ENCODE measurements at regions not wholly inside any gene's neighbourhood (a gene's known extent, or its start where the extent isn't known, plus 50 kb on each side); places are given as distances from the start of the nearest gene placed in this dataset.

DNA sequence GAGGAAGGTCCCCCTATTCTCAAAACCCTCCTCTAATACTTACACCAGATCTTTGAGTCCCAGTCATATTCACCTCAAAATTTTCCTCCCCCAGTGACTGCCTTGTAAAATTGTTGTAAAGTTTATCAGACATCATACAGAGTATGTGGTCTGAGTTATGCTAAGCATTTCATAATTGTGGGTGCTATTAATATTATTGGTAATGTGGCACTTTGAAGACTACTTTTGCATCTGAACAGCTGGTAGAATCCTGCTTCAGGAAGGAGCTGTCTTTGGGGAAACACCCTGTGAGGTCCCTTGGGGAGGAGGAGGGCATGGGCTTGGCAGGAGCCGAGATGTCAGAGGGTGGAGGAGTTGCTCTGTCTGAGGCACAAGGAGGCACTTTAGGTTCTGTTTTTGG, 164.9 kb upstream of the ZNF618 start:
- Histone ChIP-seq H4K20me1 (ENCODE audit: control insufficient read depth, extremely low read depth, insufficient read depth, low read length) (no peaks in the 10 kb centered on the region), H3K27me3 (ENCODE audit: control insufficient read depth, insufficient read depth, low read length) (no peaks in the 10 kb centered on the region), H3K79me2 (ENCODE audit: control insufficient read depth, insufficient read depth, low read length) (no peaks in the 10 kb centered on the region), H3K9me3 (ENCODE audit: control insufficient read depth, insufficient read depth, low read depth, low read length) (no peaks in the 10 kb centered on the region), H3K36me3 (ENCODE audit: control insufficient read depth, insufficient read depth, low read length) (no peaks in the 10 kb centered on the region), H3K4me3 (replicated peaks in 1 of 4; ENCODE audit: control extremely low read depth in 1 of 4, insufficient read depth in 1 of 4, low read depth in 3 of 4, low read length in 4 of 4) (no peak overlapping the region), H2AFZ (ENCODE audit: low read length) (no peak overlapping the region), H3K4me1 (ENCODE audit: control insufficient read depth, extremely low read depth, insufficient read depth, low read length) (no peaks in the 10 kb centered on the region), H3K27ac (ENCODE audit: insufficient read depth, low read length) (no peak overlapping the region), H3K4me2 (ENCODE audit: extremely low read depth, insufficient read depth, low read length) (no peak overlapping the region), H3K9ac (ENCODE audit: insufficient read depth, low read length) (no peak overlapping the region)
- no peak for DNase-seq (ENCODE audit: low read depth in 2 of 2)
- TF ChIP-seq, protein P1, sequence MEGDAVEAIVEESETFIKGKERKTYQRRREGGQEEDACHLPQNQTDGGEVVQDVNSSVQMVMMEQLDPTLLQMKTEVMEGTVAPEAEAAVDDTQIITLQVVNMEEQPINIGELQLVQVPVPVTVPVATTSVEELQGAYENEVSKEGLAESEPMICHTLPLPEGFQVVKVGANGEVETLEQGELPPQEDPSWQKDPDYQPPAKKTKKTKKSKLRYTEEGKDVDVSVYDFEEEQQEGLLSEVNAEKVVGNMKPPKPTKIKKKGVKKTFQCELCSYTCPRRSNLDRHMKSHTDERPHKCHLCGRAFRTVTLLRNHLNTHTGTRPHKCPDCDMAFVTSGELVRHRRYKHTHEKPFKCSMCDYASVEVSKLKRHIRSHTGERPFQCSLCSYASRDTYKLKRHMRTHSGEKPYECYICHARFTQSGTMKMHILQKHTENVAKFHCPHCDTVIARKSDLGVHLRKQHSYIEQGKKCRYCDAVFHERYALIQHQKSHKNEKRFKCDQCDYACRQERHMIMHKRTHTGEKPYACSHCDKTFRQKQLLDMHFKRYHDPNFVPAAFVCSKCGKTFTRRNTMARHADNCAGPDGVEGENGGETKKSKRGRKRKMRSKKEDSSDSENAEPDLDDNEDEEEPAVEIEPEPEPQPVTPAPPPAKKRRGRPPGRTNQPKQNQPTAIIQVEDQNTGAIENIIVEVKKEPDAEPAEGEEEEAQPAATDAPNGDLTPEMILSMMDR (conservative IDR thresholded peaks at IDR 0.05 in 1 of 2, IDR thresholded peaks at IDR 0.05 in 1 of 2; ENCODE audit: low read depth in 1 of 2, low read length in 2 of 2) = no peak
- no peak for TF ChIP-seq EZH2 (IDR thresholded peaks at IDR 0.05; ENCODE audit: low read length, missing control alignments)

DNA sequence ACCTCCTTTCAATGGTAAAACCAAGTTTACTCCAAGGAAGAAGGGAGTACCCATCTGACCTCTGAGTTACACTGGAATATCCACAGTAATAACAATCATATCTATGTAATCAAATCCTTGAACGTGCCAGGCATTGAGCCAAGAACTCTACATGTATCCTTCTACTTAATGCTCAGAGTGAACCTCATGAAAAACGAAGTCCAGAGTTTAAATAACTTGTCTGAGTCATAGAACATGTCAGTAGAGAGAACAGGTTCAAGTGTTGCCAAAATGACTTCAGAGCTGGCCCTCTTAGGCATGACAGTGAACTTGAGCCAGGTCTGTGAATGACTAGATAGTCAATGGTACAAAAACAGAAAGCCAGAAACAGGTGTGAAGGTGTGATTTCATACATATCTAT, 164.1 kb upstream of the ZNF618 start:
- no peaks in the 10 kb centered on the region for H3K4me1 ChIP-seq (ENCODE audit: control insufficient read depth, extremely low read depth, insufficient read depth, low read length)
- H3K4me2 ChIP-seq (ENCODE audit: extremely low read depth, insufficient read depth, low read length) = no peak overlapping the region
- H3K9me3 ChIP-seq (ENCODE audit: control insufficient read depth, insufficient read depth, low read depth, low read length) = no peaks in the 10 kb centered on the region
- DNase-seq (ENCODE audit: low read depth in 2 of 2) = peak; percentile 53 to 86
- no peak overlapping the region for H3K27ac ChIP-seq (ENCODE audit: insufficient read depth, low read length)
- H3K4me3 ChIP-seq (replicated peaks in 1 of 4; ENCODE audit: control extremely low read depth in 1 of 4, insufficient read depth in 1 of 4, low read depth in 3 of 4, low read length in 4 of 4) = no peak overlapping the region
- H4K20me1 ChIP-seq (ENCODE audit: control insufficient read depth, extremely low read depth, insufficient read depth, low read length) = no peaks in the 10 kb centered on the region
- no peaks in the 10 kb centered on the region for H3K27me3 ChIP-seq (ENCODE audit: control insufficient read depth, insufficient read depth, low read length)
- no peak overlapping the region for H3K9ac ChIP-seq (ENCODE audit: insufficient read depth, low read length)
- no peak for TF ChIP-seq EZH2 (IDR thresholded peaks at IDR 0.05; ENCODE audit: low read length, missing control alignments)
- TF ChIP-seq, protein P1 (conservative IDR thresholded peaks at IDR 0.05 in 1 of 2, IDR thresholded peaks at IDR 0.05 in 1 of 2; ENCODE audit: low read depth in 1 of 2, low read length in 2 of 2) = no peak
- no peaks in the 10 kb centered on the region for H3K36me3 ChIP-seq (ENCODE audit: control insufficient read depth, insufficient read depth, low read length)
- no peaks in the 10 kb centered on the region for H3K79me2 ChIP-seq (ENCODE audit: control insufficient read depth, insufficient read depth, low read length)
- no peak overlapping the region for H2AFZ ChIP-seq (ENCODE audit: low read length)

DNA sequence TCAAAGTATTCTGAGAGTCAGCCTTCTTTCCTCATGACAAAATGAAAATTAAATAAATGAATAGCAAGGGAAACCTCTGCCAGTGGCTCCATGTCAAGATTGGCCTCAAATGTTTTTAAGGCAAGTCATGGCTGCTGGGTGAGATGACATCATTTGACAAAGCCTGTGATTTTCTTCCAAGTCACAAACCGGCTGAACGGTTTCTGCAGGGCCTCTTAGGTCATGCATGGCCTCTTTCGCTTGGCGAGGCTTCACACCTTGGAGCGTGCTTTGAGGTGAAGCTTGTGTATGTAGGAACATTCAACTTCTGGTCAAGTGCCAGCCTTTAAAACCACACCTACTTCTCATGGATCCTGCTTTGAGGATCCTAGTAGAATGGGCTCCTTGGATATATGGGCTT, 161.0 kb upstream of the ZNF618 start:
- H3K4me1 ChIP-seq (ENCODE audit: control insufficient read depth, extremely low read depth, insufficient read depth, low read length) = no peaks in the 10 kb centered on the region
- H4K20me1 ChIP-seq (ENCODE audit: control insufficient read depth, extremely low read depth, insufficient read depth, low read length) = no peaks in the 10 kb centered on the region
- H3K9me3 ChIP-seq (ENCODE audit: control insufficient read depth, insufficient read depth, low read depth, low read length) = no peaks in the 10 kb centered on the region
- H3K4me3 ChIP-seq (replicated peaks in 1 of 4; ENCODE audit: control extremely low read depth in 1 of 4, insufficient read depth in 1 of 4, low read depth in 3 of 4, low read length in 4 of 4) = no peak overlapping the region
- peak; percentile 38 to 70 for DNase-seq (ENCODE audit: low read depth in 2 of 2)
- H2AFZ ChIP-seq (ENCODE audit: low read length) = no peak overlapping the region
- no peaks in the 10 kb centered on the region for H3K36me3 ChIP-seq (ENCODE audit: control insufficient read depth, insufficient read depth, low read length)
- H3K79me2 ChIP-seq (ENCODE audit: control insufficient read depth, insufficient read depth, low read length) = no peaks in the 10 kb centered on the region
- H3K9ac ChIP-seq (ENCODE audit: insufficient read depth, low read length) = no peak overlapping the region
- H3K27ac ChIP-seq (ENCODE audit: insufficient read depth, low read length) = no peak overlapping the region
- H3K27me3 ChIP-seq (ENCODE audit: control insufficient read depth, insufficient read depth, low read length) = peaks cover 7% of the 10 kb centered on the region
- H3K4me2 ChIP-seq (ENCODE audit: extremely low read depth, insufficient read depth, low read length) = no peak overlapping the region
- TF ChIP-seq, protein P1 (conservative IDR thresholded peaks at IDR 0.05 in 1 of 2, IDR thresholded peaks at IDR 0.05 in 1 of 2; ENCODE audit: low read depth in 1 of 2, low read length in 2 of 2) = no peak
- no peak for TF ChIP-seq EZH2 (IDR thresholded peaks at IDR 0.05; ENCODE audit: low read length, missing control alignments)

Measured in fibroblast of lung (primary cell).